ENCODE measurements at regions not wholly inside any gene's neighbourhood (a gene's known extent, or its start where the extent isn't known, plus 50 kb on each side); places are given as distances from the start of the nearest gene placed in this dataset.

- Histone ChIP-seq H2AFZ (ENCODE audit: low read depth, low read length) (no peak overlapping the region), H3K4me1 (ENCODE audit: insufficient read depth, low read length) (no peaks in the 10 kb centered on the region), H4K20me1 (ENCODE audit: insufficient read depth, low read length) (no peaks in the 10 kb centered on the region), H3K9me3 (ENCODE audit: insufficient read depth, low read length, severe bottlenecking) (no peaks in the 10 kb centered on the region), H3K79me2 (ENCODE audit: insufficient read depth, low read length) (no peaks in the 10 kb centered on the region), H3K36me3 (ENCODE audit: insufficient read depth, low read length) (no peaks in the 10 kb centered on the region), H3K4me2 (ENCODE audit: insufficient read depth, low read length) (no peak overlapping the region), H3K9ac (ENCODE audit: low read depth, low read length) (no peak overlapping the region), H3K27me3 (ENCODE audit: insufficient read depth, low read length, poor library complexity) (peaks cover 8% of the 10 kb centered on the region), H3K27ac (ENCODE audit: low read length) (no peak overlapping the region), H3K4me3 (ENCODE audit: low read depth in 1 of 2, low read length in 2 of 2) (no peak overlapping the region)
- DNase-seq (no peak), ATAC-seq (ENCODE audit: insufficient read depth, low read depth) (no peak)
- no peak for TF ChIP-seq CTCF (IDR thresholded peaks at IDR 0.05; ENCODE audit: borderline replicate concordance, extremely low read depth, low read length, poor library complexity, severe bottlenecking)
Measured at GRCh38 chr2:120518819-120519218, 172.9 kb downstream of the INHBB start.

GRCh38 chr2:120519469-120519868, 173.5 kb downstream of the INHBB start:
- H3K9ac ChIP-seq (ENCODE audit: low read depth, low read length) = no peak overlapping the region
- no peak overlapping the region for H2AFZ ChIP-seq (ENCODE audit: low read depth, low read length)
- no peaks in the 10 kb centered on the region for H3K4me1 ChIP-seq (ENCODE audit: insufficient read depth, low read length)
- H3K27me3 ChIP-seq (ENCODE audit: insufficient read depth, low read length, poor library complexity) = peaks cover 8% of the 10 kb centered on the region
- H3K4me3 ChIP-seq (ENCODE audit: low read depth in 1 of 2, low read length in 2 of 2) = no peak overlapping the region
- no peaks in the 10 kb centered on the region for H3K9me3 ChIP-seq (ENCODE audit: insufficient read depth, low read length, severe bottlenecking)
- TF ChIP-seq CTCF (IDR thresholded peaks at IDR 0.05; ENCODE audit: borderline replicate concordance, extremely low read depth, low read length, poor library complexity, severe bottlenecking) (no peak), EZH2 (IDR thresholded peaks at IDR 0.05; ENCODE audit: borderline replicate concordance, low read depth, low read length, severe bottlenecking) (no peak)
- no peaks in the 10 kb centered on the region for H3K36me3 ChIP-seq (ENCODE audit: insufficient read depth, low read length)
- no peaks in the 10 kb centered on the region for H3K79me2 ChIP-seq (ENCODE audit: insufficient read depth, low read length)
- no peak for ATAC-seq (ENCODE audit: insufficient read depth, low read depth)
- DNase-seq = no peak
- no peak overlapping the region for H3K4me2 ChIP-seq (ENCODE audit: insufficient read depth, low read length)
- no peak overlapping the region for H3K27ac ChIP-seq (ENCODE audit: low read length)
- H4K20me1 ChIP-seq (ENCODE audit: insufficient read depth, low read length) = no peaks in the 10 kb centered on the region

- no peak overlapping the region for H2AFZ ChIP-seq (ENCODE audit: low read depth, low read length)
- peaks cover 8% of the 10 kb centered on the region for H3K27me3 ChIP-seq (ENCODE audit: insufficient read depth, low read length, poor library complexity)
- H3K4me3 ChIP-seq (ENCODE audit: low read depth in 1 of 2, low read length in 2 of 2) = no peak overlapping the region
- no peaks in the 10 kb centered on the region for H3K9me3 ChIP-seq (ENCODE audit: insufficient read depth, low read length, severe bottlenecking)
- no peak overlapping the region for H3K27ac ChIP-seq (ENCODE audit: low read length)
- no peaks in the 10 kb centered on the region for H3K4me1 ChIP-seq (ENCODE audit: insufficient read depth, low read length)
- H4K20me1 ChIP-seq (ENCODE audit: insufficient read depth, low read length) = no peaks in the 10 kb centered on the region
- no peak overlapping the region for H3K4me2 ChIP-seq (ENCODE audit: insufficient read depth, low read length)
- H3K36me3 ChIP-seq (ENCODE audit: insufficient read depth, low read length) = no peaks in the 10 kb centered on the region
- DNase-seq = no peak
- no peak for ATAC-seq (ENCODE audit: insufficient read depth, low read depth)
- no peaks in the 10 kb centered on the region for H3K79me2 ChIP-seq (ENCODE audit: insufficient read depth, low read length)
- H3K9ac ChIP-seq (ENCODE audit: low read depth, low read length) = no peak overlapping the region
- TF ChIP-seq CTCF (IDR thresholded peaks at IDR 0.05; ENCODE audit: borderline replicate concordance, extremely low read depth, low read length, poor library complexity, severe bottlenecking) (no peak), EZH2 (IDR thresholded peaks at IDR 0.05; ENCODE audit: borderline replicate concordance, low read depth, low read length, severe bottlenecking) (no peak)
Measured at GRCh38 chr2:120520454-120520853, 174.5 kb downstream of the INHBB start.
